Right lobe of liver (tissue), 4 donors: ENCODE measurements at regions not wholly inside any gene's neighbourhood (a gene's known extent, or its start where the extent isn't known, plus 50 kb on each side); places are given as distances from the start of the nearest gene placed in this dataset.

Experiments used
- POLR2A ChIP-seq: fragments of 450-650 bp; IDR thresholded peaks from one replicate; pipeline ENCODE4 v1.6.1; 2017; ENCODE audit warnings: antibody characterized with exemption, mild to moderate bottlenecking
- TF ChIP-seq, protein P1 (sequence below), 4 donors: fragments of 200-600 bp in 3 of 4; fragments of 450-650 bp in 1 of 4; IDR thresholded peaks; one replicate each; pipeline versions ENCODE4 v1.5.1 to v1.8.0; 2016 to 2022; ENCODE audit warnings: antibody characterized with exemption in 4 of 4, mild to moderate bottlenecking in 2 of 4
- donor health status: DM: no; HTN: no; CAD: no.
- donor health status: DM: no; HTN: no; CAD: no.
- donor health status: DM: no; HTN: yes; CAD: no.

GRCh38 chr14:105774001-105774400 lies 247.6 kb downstream of the TMEM121 start:
- TF ChIP-seq, protein P1, sequence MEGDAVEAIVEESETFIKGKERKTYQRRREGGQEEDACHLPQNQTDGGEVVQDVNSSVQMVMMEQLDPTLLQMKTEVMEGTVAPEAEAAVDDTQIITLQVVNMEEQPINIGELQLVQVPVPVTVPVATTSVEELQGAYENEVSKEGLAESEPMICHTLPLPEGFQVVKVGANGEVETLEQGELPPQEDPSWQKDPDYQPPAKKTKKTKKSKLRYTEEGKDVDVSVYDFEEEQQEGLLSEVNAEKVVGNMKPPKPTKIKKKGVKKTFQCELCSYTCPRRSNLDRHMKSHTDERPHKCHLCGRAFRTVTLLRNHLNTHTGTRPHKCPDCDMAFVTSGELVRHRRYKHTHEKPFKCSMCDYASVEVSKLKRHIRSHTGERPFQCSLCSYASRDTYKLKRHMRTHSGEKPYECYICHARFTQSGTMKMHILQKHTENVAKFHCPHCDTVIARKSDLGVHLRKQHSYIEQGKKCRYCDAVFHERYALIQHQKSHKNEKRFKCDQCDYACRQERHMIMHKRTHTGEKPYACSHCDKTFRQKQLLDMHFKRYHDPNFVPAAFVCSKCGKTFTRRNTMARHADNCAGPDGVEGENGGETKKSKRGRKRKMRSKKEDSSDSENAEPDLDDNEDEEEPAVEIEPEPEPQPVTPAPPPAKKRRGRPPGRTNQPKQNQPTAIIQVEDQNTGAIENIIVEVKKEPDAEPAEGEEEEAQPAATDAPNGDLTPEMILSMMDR (IDR thresholded peaks at IDR 0.05), result no peak
- no peak for TF ChIP-seq POLR2A
